Mucosa of descending colon (tissue), 3 donors: ENCODE measurements at regions not wholly inside any gene's neighbourhood (a gene's known extent, or its start where the extent isn't known, plus 50 kb on each side); places are given as distances from the start of the nearest gene placed in this dataset.

Experiments
- ATAC-seq: fragments of 200-7000 bp; cut with Tn5 transposase; one replicate; pipeline ENCODE4 v1.9.1; 2020; ENCODE audit warnings: mild to moderate bottlenecking, moderate library complexity
- DNase-seq, 3 donors: peaks; one replicate each; pipeline ENCODE4 v3.0.0-alpha.2; 2020
- H3K36me3 ChIP-seq: fragments of 200-600 bp; one replicate; pipeline ENCODE4 v1.8.0; 2021; ENCODE audit warnings: low read depth, mild to moderate bottlenecking
- H3K4me1 ChIP-seq: fragments of 200-600 bp; one replicate; pipeline ENCODE4 v1.8.0; 2021; ENCODE audit warnings: low read depth, mild to moderate bottlenecking
- H3K4me3 ChIP-seq: fragments of 200-600 bp; one replicate; pipeline ENCODE4 v1.8.0; 2021; ENCODE audit warnings: mild to moderate bottlenecking
- H3K9me3 ChIP-seq: fragments of 200-600 bp; one replicate; pipeline ENCODE4 v1.8.0; 2021; ENCODE audit warnings: mild to moderate bottlenecking
- CTCF ChIP-seq: fragments of 200-600 bp; IDR thresholded peaks from one replicate; pipeline ENCODE4 v1.8.0; 2022; ENCODE audit warnings: antibody characterized with exemption, mild to moderate bottlenecking
- intact Hi-C, 2 donors: fragments of 100-400 bp; cut with DNase I in 1 of 2; cut with micrococcal nuclease in 1 of 2; formaldehyde crosslinking; loops; one replicate each; pipeline versions ENCODE4 v1.11.0 to v1.11.1; 2022; cut with DNase I, micrococcal nuclease
- donor health status: DM: no; HTN: no; CAD: no; lungs with moderate emphysema.
- donor health status: DM: no; HTN: no; CAD: no.
- donor health status: DM: no; HTN: yes; CAD: no.

DNA sequence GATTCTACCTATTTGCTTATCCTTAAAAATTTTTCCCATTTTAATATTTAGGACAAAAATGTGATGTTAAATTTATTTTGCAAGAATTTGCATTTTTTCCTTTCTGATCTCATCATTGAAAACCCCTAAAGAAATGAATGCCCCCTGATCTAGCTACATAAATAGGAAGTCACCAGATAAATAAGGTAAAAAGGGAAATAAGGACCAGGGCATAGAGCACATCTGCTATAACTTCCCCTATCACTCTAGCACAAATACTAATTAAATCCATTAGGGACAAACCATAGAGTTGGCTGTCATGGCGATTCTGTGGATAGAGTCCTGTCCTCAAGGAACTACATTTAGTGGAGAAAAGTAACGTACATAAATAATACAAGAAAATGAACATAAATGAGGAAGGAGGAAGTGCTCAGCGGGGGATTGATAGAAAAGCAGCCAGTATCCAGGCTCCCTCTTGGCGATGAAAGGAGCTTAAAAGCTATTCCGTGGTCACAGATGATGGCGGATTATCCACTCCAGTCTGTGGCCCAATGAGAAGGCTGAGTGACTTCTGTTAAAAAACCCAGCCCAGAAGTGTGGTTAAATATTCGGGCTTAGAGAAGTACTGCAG, 76.9 kb upstream of the RPL34 start:
- no peak for TF ChIP-seq CTCF
- intact Hi-C loops: no loop called here
- H3K4me1 ChIP-seq: no peaks in the 10 kb centered on the region
- no peak overlapping the region for H3K4me3 ChIP-seq
- DNase-seq (no peak), ATAC-seq (no peak)
- no peaks in the 10 kb centered on the region for H3K36me3 ChIP-seq
- H3K9me3 ChIP-seq: peaks cover 15% of the 10 kb centered on the region

DNA sequence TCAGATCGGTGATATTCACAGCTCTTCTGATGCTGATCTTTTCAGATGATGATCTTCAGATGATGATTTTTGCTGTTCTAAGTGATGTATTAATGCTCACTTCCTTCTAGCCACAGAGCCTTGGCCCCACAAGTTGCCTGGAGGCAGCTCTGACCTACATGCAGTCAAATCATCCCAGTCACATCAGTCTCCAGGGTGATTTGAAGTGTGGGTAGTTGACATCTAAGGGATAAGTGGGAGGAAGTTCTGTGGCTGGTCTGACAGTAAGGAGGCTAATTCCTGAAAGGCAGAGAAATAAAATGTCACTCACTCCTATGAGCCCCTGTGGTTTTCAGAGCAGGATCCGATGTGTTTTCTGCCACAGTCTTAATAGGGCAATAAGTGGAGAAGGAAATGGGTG, 79.8 kb upstream of the RPL34 start:
- Histone ChIP-seq H3K36me3 (no peaks in the 10 kb centered on the region), H3K4me3 (no peak overlapping the region), H3K9me3 (no peaks in the 10 kb centered on the region), H3K4me1 (no peaks in the 10 kb centered on the region)
- ATAC-seq (no peak), DNase-seq (no peak)
- no peak for TF ChIP-seq CTCF
- intact Hi-C loops: no loop called here

DNA sequence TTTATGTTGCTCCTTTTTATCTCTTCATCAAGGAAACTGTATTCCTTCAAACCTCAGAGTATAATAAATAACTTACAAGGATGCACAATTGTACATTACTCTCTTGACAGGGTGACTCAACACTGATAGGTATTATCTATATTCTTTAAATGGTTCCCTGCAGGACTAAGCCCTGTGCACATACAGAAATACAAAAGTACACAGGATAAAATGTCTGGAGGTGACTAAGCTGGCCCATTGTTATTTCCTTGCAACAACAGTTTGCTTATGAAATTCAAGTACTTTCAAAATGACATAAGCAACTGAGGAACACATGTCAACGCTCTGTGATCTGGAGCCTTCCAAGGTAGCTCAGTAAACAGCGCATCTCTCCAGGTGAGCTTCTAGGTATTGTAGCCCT, 83.8 kb upstream of the RPL34 start:
- H3K36me3 ChIP-seq: no peaks in the 10 kb centered on the region
- intact Hi-C loops: no loop called here
- H3K9me3 ChIP-seq: no peaks in the 10 kb centered on the region
- no peaks in the 10 kb centered on the region for H3K4me1 ChIP-seq
- TF ChIP-seq CTCF: no peak
- DNase-seq (no peak), ATAC-seq (peak; percentile 32)
- H3K4me3 ChIP-seq: no peak overlapping the region

- ATAC-seq (peak; percentile 70), DNase-seq (peak in 1 of 3 donors; percentile 33)
- no peak overlapping the region for H3K4me3 ChIP-seq
- H3K36me3 ChIP-seq: no peaks in the 10 kb centered on the region
- no peaks in the 10 kb centered on the region for H3K9me3 ChIP-seq
- no peak for TF ChIP-seq CTCF
- no peaks in the 10 kb centered on the region for H3K4me1 ChIP-seq
- intact Hi-C loops: no loop called here
These were observed 84.6 kb upstream of the RPL34 start for GRCh38 chr4:108535757-108536156.

GRCh38 chr4:108533876-108534275, 86.5 kb upstream of the RPL34 start:
- ATAC-seq: no peak

More at GRCh38 chr4:108533876-108534275, 86.5 kb upstream of the RPL34 start:
- H3K9me3 ChIP-seq: no peaks in the 10 kb centered on the region
- H3K36me3 ChIP-seq: no peaks in the 10 kb centered on the region
- no peak for DNase-seq
- no peak for TF ChIP-seq CTCF
- H3K4me1 ChIP-seq: no peaks in the 10 kb centered on the region
- H3K4me3 ChIP-seq: no peak overlapping the region
- intact Hi-C loops: no loop called here
